OCI-LY1 (cell line): ENCODE measurements at regions not wholly inside any gene's neighbourhood (a gene's known extent, or its start where the extent isn't known, plus 50 kb on each side); places are given as distances from the start of the nearest gene placed in this dataset.

Experiments used
- H2AFZ ChIP-seq: fragments of 200-600 bp; sonication (generic), shearing (Covaris generic); 2 replicates; pipeline ENCODE4 v1.6.0; 2014; ENCODE audit warnings: antibody characterized with exemption, mild to moderate bottlenecking, low read length
- H3F3A ChIP-seq: fragments of 200-600 bp; sonication (generic), shearing (Covaris generic); 2 replicates; pipeline ENCODE4 v1.6.0; 2014; ENCODE audit warnings: mild to moderate bottlenecking, antibody characterized with exemption, low read length, moderate library complexity; ENCODE audit not compliant: insufficient read depth
- H3K27ac ChIP-seq: fragments of 200-600 bp; sonication (generic); 2 replicates; pipeline ENCODE4 v1.5.1; 2014; ENCODE audit warnings: low read length, mixed run types, mild to moderate bottlenecking, low read depth; ENCODE audit not compliant: poor library complexity, severe bottlenecking
- H3K27me3 ChIP-seq: fragments of 200-600 bp; sonication (generic); 2 replicates; pipeline ENCODE4 v1.6.0; 2014; ENCODE audit warnings: antibody characterized with exemption, mild to moderate bottlenecking, low read length, moderate library complexity; ENCODE audit not compliant: insufficient read depth
- H3K36me3 ChIP-seq: fragments of 200-600 bp; sonication (generic); 2 replicates; pipeline ENCODE4 v1.6.1; 2014; ENCODE audit warnings: mild to moderate bottlenecking, antibody characterized with exemption, low read length, moderate library complexity, mixed read lengths; ENCODE audit not compliant: insufficient read depth
- H3K4me1 ChIP-seq: fragments of 200-600 bp; sonication (generic); 2 replicates; pipeline ENCODE4 v1.5.1; 2014; ENCODE audit warnings: mild to moderate bottlenecking, low read length, moderate library complexity; ENCODE audit not compliant: insufficient read depth, severe bottlenecking
- H3K4me2 ChIP-seq: fragments of 200-600 bp; sonication (generic), shearing (Covaris generic); 2 replicates; pipeline ENCODE4 v1.6.1; 2014; ENCODE audit warnings: low read length
- H3K4me3 ChIP-seq: fragments of 200-600 bp; sonication (generic); 2 replicates; pipeline ENCODE4 v1.5.1; 2014; ENCODE audit warnings: low read length, low read depth, mild to moderate bottlenecking, mixed read lengths; ENCODE audit not compliant: poor library complexity, severe bottlenecking
- H3K79me2 ChIP-seq: fragments of 200-600 bp; shearing (Covaris generic); 2 replicates; pipeline ENCODE4 v1.6.1; 2016; ENCODE audit warnings: mixed run types, low read length, mixed read lengths; ENCODE audit not compliant: insufficient read depth
- H3K9ac ChIP-seq: fragments of 200-600 bp; sonication (generic), shearing (Covaris generic); 2 replicates; pipeline ENCODE4 v1.6.1; 2014; ENCODE audit warnings: mild to moderate bottlenecking, low read length, mixed read lengths
- H3K9me2 ChIP-seq: fragments of 200-600 bp; sonication (generic), shearing (Covaris generic); 2 replicates; pipeline ENCODE4 v1.6.1; 2014; ENCODE audit warnings: low read depth, mild to moderate bottlenecking, low read length, mixed read lengths
- H3K9me3 ChIP-seq: fragments of 200-600 bp; shearing (Covaris generic); 2 replicates; pipeline ENCODE4 v1.6.1; 2014; ENCODE audit warnings: low read length, mixed read lengths
- H4K20me1 ChIP-seq: fragments of 200-600 bp; sonication (generic), shearing (Covaris generic); 2 replicates; pipeline ENCODE4 v1.6.0; 2016; ENCODE audit warnings: mild to moderate bottlenecking, low read length; ENCODE audit not compliant: insufficient read depth
- CTCF ChIP-seq: fragments of 200-600 bp; sonication (generic), shearing (Covaris generic); IDR thresholded peaks from 2 replicates; pipeline ENCODE4 v1.5.1; 2017; ENCODE audit warnings: mild to moderate bottlenecking, antibody characterized with exemption, low read length, moderate library complexity, mixed read lengths
- EZH2 ChIP-seq: fragments of 200-600 bp; sonication (generic), shearing (Covaris generic); IDR thresholded peaks from 2 replicates; pipeline ENCODE4 v1.8.0; 2017; ENCODE audit warnings: borderline replicate concordance, mixed run types, mild to moderate bottlenecking, antibody characterized with exemption, low read length, moderate library complexity, mixed read lengths

- H3K4me2 ChIP-seq, result no peak overlapping the region
- H3K36me3 ChIP-seq, result no peaks in the 10 kb centered on the region
- no peaks in the 10 kb centered on the region for H3K9me2 ChIP-seq
- H3K9me3 ChIP-seq, result no peaks in the 10 kb centered on the region
- no peaks in the 10 kb centered on the region for H3K4me1 ChIP-seq
- no peak overlapping the region for H2AFZ ChIP-seq
- H3F3A ChIP-seq, result no peaks in the 10 kb centered on the region
- TF ChIP-seq EZH2 (no peak), CTCF (no peak)
- H3K79me2 ChIP-seq, result no peaks in the 10 kb centered on the region
- no peak overlapping the region for H3K27ac ChIP-seq
- H4K20me1 ChIP-seq, result no peaks in the 10 kb centered on the region
- no peak overlapping the region for H3K4me3 ChIP-seq
- no peaks in the 10 kb centered on the region for H3K27me3 ChIP-seq
- H3K9ac ChIP-seq, result no peak overlapping the region
These were observed 170.1 kb upstream of the AKR1E2 start for GRCh38 chr10:4655879-4656278.

GRCh38 chr10:4655406-4655805 is 170.6 kb upstream of the AKR1E2 start:
- no peak overlapping the region for H2AFZ ChIP-seq
- no peaks in the 10 kb centered on the region for H3F3A ChIP-seq
- no peak overlapping the region for H3K27ac ChIP-seq
- no peaks in the 10 kb centered on the region for H3K9me3 ChIP-seq
- TF ChIP-seq EZH2, result no peak
- TF ChIP-seq CTCF, result no peak
- H3K9ac ChIP-seq, result no peak overlapping the region
- no peak overlapping the region for H3K4me2 ChIP-seq
- H3K36me3 ChIP-seq, result no peaks in the 10 kb centered on the region
- H3K9me2 ChIP-seq, result no peaks in the 10 kb centered on the region
- no peaks in the 10 kb centered on the region for H3K79me2 ChIP-seq
- no peak overlapping the region for H3K4me3 ChIP-seq
- H3K27me3 ChIP-seq, result no peaks in the 10 kb centered on the region
- no peaks in the 10 kb centered on the region for H3K4me1 ChIP-seq
- no peaks in the 10 kb centered on the region for H4K20me1 ChIP-seq

GRCh38 chr10:4654496-4654895 is 171.5 kb upstream of the AKR1E2 start:
- no peak overlapping the region for H3K27ac ChIP-seq
- no peaks in the 10 kb centered on the region for H3K36me3 ChIP-seq
- H3K4me1 ChIP-seq, result no peaks in the 10 kb centered on the region
- H3K4me3 ChIP-seq, result no peak overlapping the region
- no peaks in the 10 kb centered on the region for H3K9me3 ChIP-seq
- H3K27me3 ChIP-seq, result no peaks in the 10 kb centered on the region
- H4K20me1 ChIP-seq, result no peaks in the 10 kb centered on the region
- H3K79me2 ChIP-seq, result no peaks in the 10 kb centered on the region
- TF ChIP-seq CTCF (no peak), EZH2 (no peak)
- no peak overlapping the region for H3K4me2 ChIP-seq
- H3K9me2 ChIP-seq, result no peaks in the 10 kb centered on the region
- no peaks in the 10 kb centered on the region for H3F3A ChIP-seq
- no peak overlapping the region for H3K9ac ChIP-seq
- no peak overlapping the region for H2AFZ ChIP-seq
